Heart left ventricle (tissue), 13 donors: ENCODE measurements at regions not wholly inside any gene's neighbourhood (a gene's known extent, or its start where the extent isn't known, plus 50 kb on each side); places are given as distances from the start of the nearest gene placed in this dataset.

Source experiments
- CTCF ChIP-seq, 12 donors: fragments of 200-600 bp; sonication (generic) in 4 of 12; IDR thresholded peaks; one replicate each; pipeline versions ENCODE4 v1.5.0 to v1.8.0; 2018 to 2022; ENCODE audit warnings: antibody characterized with exemption in 12 of 12, mild to moderate bottlenecking in 5 of 12
- POLR2A ChIP-seq, 2 donors: fragments of 450-650 bp; IDR thresholded peaks; one replicate each; pipeline ENCODE4 v1.6.1; 2017; ENCODE audit warnings: antibody characterized with exemption in 2 of 2, mild to moderate bottlenecking in 2 of 2, moderate library complexity in 2 of 2
- donor health status: ischemic (EF 13 %, LVEDD 7.1; RV severe dilation, severe dysfunction).
- donor health status: DM: no; HTN: yes; CAD: no.
- donor health status: DM: no; HTN: no; CAD: no.
- donor health status: ischemic (EF 25% LVEDD 6.9; RV normal size, moderate dysfunction).
- donor health status: ischemic (EF 25% LVEDD 5.7; RV mildly dilated, moderate dysfunction).
- donor health status: ischemic (EF 35%, LVEDD 5.7; RV mildly dilated, moderate dysfunction).
- donor health status: nonischemic (EF 11% LVEDD 7.7; RV severe dilation, severe dysfunction).
- donor health status: DM: yes; HTN: yes; CAD: no.
- donor health status: PGD.
- donor health status: ischemic (EF 29% LVEDD 5.4; RV normal size, mild dysfunction).
- donor health status: nonischemic (EF 23%, LVEDD 6.1; RV moderate dilation, normal function).

GRCh38 chr13:103443604-103444003 lies 377.4 kb upstream of the SLC10A2 start:
- no peak for TF ChIP-seq CTCF (IDR thresholded peaks at IDR 0.05)
- no peak for TF ChIP-seq POLR2A (IDR thresholded peaks at IDR 0.05)
